ENCODE measurements at regions not wholly inside any gene's neighbourhood (a gene's known extent, or its start where the extent isn't known, plus 50 kb on each side); places are given as distances from the start of the nearest gene placed in this dataset.
A peak's percentile ranks its signal among the peaks of the same experiment; 100 is the strongest.

DNA sequence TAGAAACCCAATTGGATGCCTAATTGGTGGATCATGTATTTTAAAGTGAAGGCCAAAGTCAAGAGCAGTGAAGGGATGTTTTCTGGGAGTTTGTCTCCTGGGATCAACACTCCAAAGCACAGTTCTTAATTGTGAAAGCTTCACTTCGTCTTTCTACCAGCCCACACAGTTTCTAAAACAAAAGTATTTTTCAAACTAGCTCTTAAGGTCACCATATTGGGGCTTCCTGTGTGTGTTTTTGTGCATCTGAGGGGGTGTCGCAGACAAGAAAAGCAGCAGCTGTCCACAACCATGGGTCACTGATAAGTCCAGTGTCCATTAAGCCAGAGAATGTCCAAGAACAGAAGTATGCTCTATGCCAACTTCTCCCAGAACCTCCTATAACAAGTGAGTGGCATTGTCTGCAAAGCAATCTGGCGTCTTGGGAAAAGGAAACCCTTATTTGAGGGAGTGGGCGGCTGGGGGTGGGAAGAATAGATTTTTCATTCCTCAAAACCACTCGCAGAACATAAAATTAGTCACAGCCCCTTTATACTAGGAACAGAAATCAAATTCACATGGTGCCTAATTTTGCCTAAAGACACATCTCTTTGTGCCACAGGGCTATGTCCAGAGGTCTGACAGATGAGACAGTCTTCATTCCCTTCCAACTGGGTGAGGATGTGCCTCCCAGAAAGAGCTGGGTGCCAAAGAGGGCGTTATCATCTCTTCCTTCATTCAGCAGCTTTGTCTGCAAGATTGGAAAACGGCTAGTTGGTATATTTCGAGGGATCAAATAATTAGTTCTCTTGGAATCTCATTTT lies 610.4 kb downstream of the BCOR start:
- Histone ChIP-seq H3K27me3 (no peaks in the 10 kb centered on the region), H3K27ac (no peak overlapping the region), H3K9me3 (no peaks in the 10 kb centered on the region), H3K36me3 (no peaks in the 10 kb centered on the region), H3K4me3 (no peak overlapping the region), H3K4me1 (peaks cover 0 to 14% (median 0%) of the 10 kb centered on the region in 4 donors)
- DNase-seq = no peak
- TF ChIP-seq EP300 (IDR thresholded peaks at IDR 0.05; ENCODE audit: low read depth) (no peak), CTCF (IDR thresholded peaks at IDR 0.05) (no peak), POLR2AphosphoS5 (IDR thresholded peaks at IDR 0.05) (no peak), POLR2A (IDR thresholded peaks at IDR 0.05) (no peak)
- WGBS, 2 donors (ENCODE audit: low coverage in 1 of 2) = 64% methylated on average over 8 of the region's 8 CpGs; no CpG with 5 or more reads in 1 of the 2 donors
- in situ Hi-C loops (cut with MboI; ENCODE audit: low pct_ligation_motif_present in 1 of 4, low pct_unique_long_range_greater_than_20kb in 1 of 4, low sequenced_read_pairs in 3 of 4) = no loop called here
- intact Hi-C loops (cut with DNase I; ENCODE audit: low total_unique reads) = no loop called here

DNA sequence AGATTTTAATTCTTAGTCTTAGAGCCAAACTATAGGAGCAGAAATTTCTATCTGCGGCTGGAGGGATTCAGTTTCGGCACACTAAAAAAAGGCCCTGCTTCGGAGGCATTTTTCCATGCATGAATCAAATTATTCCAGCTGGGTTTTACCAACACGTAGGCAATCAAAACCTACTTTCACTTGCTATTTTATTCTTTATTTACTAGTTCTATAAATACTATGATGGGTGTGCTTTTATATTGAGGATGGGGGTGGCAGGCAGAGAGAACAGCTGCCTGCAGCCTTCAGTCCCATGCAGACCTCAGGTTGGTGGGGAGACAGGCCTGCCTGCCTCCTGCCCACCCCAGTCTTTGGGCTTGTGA lies 609.8 kb downstream of the BCOR start:
- H3K4me3 ChIP-seq = no peak overlapping the region
- no peak for TF ChIP-seq EP300 (IDR thresholded peaks at IDR 0.05; ENCODE audit: low read depth)
- no peak for TF ChIP-seq CTCF (IDR thresholded peaks at IDR 0.05)
- TF ChIP-seq POLR2AphosphoS5 (IDR thresholded peaks at IDR 0.05) = no peak
- TF ChIP-seq POLR2A (IDR thresholded peaks at IDR 0.05) = no peak
- no peaks in the 10 kb centered on the region for H3K27me3 ChIP-seq
- H3K36me3 ChIP-seq = no peaks in the 10 kb centered on the region
- peaks cover 0 to 19% (median 0%) of the 10 kb centered on the region in 4 donors for H3K4me1 ChIP-seq
- 81% methylated on average over 4 of the region's 4 CpGs; no CpG with 5 or more reads in 1 of the 2 donors for WGBS, 2 donors (ENCODE audit: low coverage in 1 of 2)
- no peak for DNase-seq
- no peaks in the 10 kb centered on the region for H3K9me3 ChIP-seq
- in situ Hi-C loops (cut with MboI; ENCODE audit: low pct_ligation_motif_present in 1 of 4, low pct_unique_long_range_greater_than_20kb in 1 of 4, low sequenced_read_pairs in 3 of 4) = no loop called here
- intact Hi-C loops (cut with DNase I; ENCODE audit: low total_unique reads) = no loop called here
- H3K27ac ChIP-seq = no peak overlapping the region

- WGBS, 2 donors (ENCODE audit: low coverage in 1 of 2) = 10 to 34% methylated on average over 8 to 10 of the region's 10 CpGs
- H3K36me3 ChIP-seq = no peaks in the 10 kb centered on the region
- DNase-seq = peak; percentile 47
- in situ Hi-C loops (cut with MboI; ENCODE audit: low pct_ligation_motif_present in 1 of 4, low pct_unique_long_range_greater_than_20kb in 1 of 4, low sequenced_read_pairs in 3 of 4) (no loop called here), intact Hi-C loops (cut with DNase I; ENCODE audit: low total_unique reads) (no loop called here)
- no peak overlapping the region for H3K4me3 ChIP-seq
- no peaks in the 10 kb centered on the region for H3K27me3 ChIP-seq
- peaks cover 0 to 16% (median 0%) of the 10 kb centered on the region in 4 donors for H3K4me1 ChIP-seq
- no peak for TF ChIP-seq POLR2AphosphoS5 (IDR thresholded peaks at IDR 0.05)
- TF ChIP-seq POLR2A (IDR thresholded peaks at IDR 0.05) = no peak
- no peak for TF ChIP-seq EP300 (IDR thresholded peaks at IDR 0.05; ENCODE audit: low read depth)
- no peak for TF ChIP-seq CTCF (IDR thresholded peaks at IDR 0.05)
- H3K27ac ChIP-seq = no peak overlapping the region
- no peaks in the 10 kb centered on the region for H3K9me3 ChIP-seq
Observed at GRCh38 chrX:39491548-39492297, 606.0 kb downstream of the BCOR start.

GRCh38 chrX:39492497-39493162 lies 605.1 kb downstream of the BCOR start:
- TF ChIP-seq EP300 (IDR thresholded peaks at IDR 0.05; ENCODE audit: low read depth) = no peak
- no peak for TF ChIP-seq POLR2A (IDR thresholded peaks at IDR 0.05)
- TF ChIP-seq POLR2AphosphoS5 (IDR thresholded peaks at IDR 0.05) = no peak
- TF ChIP-seq CTCF (IDR thresholded peaks at IDR 0.05) = no peak
- Histone ChIP-seq H3K9me3 (no peaks in the 10 kb centered on the region), H3K36me3 (no peaks in the 10 kb centered on the region), H3K4me3 (no peak overlapping the region), H3K4me1 (peaks cover 0 to 16% (median 0%) of the 10 kb centered on the region in 4 donors), H3K27me3 (no peaks in the 10 kb centered on the region), H3K27ac (peak overlapping the region in 1 of 4 donors; percentile 9)
- WGBS, 2 donors (ENCODE audit: low coverage in 1 of 2) = 47% methylated on average over 6 of the region's 6 CpGs; no CpG with 5 or more reads in 1 of the 2 donors
- intact Hi-C loops (cut with DNase I; ENCODE audit: low total_unique reads) (no loop called here), in situ Hi-C loops (cut with MboI; ENCODE audit: low pct_ligation_motif_present in 1 of 4, low pct_unique_long_range_greater_than_20kb in 1 of 4, low sequenced_read_pairs in 3 of 4) (no loop called here)
- no peak for DNase-seq

Measured in transverse colon (tissue), 4 donors.